ENCODE measurements at regions not wholly inside any gene's neighbourhood (a gene's known extent, or its start where the extent isn't known, plus 50 kb on each side); places are given as distances from the start of the nearest gene placed in this dataset.

DNA sequence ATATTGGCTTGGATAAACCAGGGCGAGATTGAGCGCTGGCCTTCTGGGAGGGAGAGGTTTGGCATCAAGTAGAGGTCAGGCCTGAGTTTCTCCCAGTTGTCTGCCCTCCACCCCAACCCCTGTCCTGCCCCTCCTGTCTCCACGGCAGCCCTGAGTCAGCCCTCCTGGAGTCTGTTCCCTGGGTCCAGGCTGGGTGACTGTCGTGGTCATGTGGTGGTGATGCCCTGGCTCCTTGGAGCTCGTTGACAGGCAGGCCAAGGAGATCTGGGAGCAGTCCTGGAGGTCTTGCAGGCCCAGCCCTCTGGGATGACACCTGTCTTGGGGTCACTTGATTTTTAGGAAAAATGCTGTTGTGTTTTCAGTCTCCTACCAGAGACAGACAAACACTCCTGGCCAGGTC is 53.6 kb upstream of the PODXL start:
- DNase-seq (ENCODE audit: low spot score), result no peak

DNA sequence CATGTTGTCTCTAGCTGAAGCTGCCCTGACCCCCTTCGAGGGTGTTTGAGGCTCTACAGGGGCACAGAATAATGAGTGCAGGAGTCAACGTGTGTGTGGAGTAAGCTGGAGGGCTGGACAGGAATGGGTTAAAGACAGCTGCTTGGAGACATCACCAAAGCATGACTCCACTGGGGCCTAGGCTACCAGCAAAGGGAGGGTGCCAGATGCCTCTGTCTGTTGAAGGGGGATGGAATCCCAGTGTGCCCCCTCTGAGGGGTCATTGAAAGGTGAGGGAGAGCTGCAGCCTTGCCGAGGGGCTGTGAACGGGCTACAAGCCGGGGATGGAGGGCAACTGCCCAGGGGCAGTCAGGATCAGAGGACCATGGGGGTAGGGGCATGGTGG is 51.7 kb upstream of the PODXL start:
- no peak for DNase-seq (ENCODE audit: low spot score)

DNA sequence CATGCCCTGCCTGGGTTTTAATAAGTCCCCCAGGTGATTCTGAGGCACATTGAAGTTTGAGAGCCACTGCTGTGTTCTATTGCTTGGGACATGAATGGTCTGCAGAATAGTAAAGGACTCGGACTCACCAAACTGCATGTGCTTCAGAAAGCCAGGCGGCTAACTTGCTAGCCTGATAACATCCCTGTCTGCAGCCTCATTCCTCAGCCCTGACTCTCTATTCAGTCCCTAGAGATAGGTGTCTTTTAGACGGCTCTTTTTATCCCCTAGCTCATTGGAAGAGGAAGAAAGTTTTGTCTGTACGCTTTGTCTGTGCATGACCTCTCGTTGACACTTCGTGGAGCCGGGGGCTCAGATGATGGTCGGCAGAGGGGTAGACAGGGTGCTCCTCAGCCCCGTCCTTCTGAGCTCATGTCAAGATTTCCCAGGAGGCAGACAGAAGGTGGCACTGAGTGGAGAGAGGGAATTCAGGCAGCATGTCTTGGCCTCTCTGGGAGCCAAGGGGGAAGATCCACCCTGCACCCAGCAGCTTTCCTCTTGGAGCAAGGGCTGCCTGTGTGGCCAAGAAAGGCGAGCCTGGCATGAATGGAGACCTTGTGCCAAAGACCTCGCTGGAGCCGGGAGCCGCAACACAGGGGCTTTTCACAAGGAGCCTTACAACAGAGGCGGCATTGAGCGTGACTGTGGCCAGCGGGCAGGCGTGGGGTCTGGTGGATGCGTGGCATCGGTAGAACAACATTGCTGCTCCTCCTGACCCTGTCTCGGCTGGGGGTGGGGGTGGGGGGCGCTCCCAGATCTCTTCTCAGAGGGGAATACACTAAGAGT is 51.1 kb upstream of the PODXL start:
- DNase-seq (ENCODE audit: low spot score), result no peak

DNA sequence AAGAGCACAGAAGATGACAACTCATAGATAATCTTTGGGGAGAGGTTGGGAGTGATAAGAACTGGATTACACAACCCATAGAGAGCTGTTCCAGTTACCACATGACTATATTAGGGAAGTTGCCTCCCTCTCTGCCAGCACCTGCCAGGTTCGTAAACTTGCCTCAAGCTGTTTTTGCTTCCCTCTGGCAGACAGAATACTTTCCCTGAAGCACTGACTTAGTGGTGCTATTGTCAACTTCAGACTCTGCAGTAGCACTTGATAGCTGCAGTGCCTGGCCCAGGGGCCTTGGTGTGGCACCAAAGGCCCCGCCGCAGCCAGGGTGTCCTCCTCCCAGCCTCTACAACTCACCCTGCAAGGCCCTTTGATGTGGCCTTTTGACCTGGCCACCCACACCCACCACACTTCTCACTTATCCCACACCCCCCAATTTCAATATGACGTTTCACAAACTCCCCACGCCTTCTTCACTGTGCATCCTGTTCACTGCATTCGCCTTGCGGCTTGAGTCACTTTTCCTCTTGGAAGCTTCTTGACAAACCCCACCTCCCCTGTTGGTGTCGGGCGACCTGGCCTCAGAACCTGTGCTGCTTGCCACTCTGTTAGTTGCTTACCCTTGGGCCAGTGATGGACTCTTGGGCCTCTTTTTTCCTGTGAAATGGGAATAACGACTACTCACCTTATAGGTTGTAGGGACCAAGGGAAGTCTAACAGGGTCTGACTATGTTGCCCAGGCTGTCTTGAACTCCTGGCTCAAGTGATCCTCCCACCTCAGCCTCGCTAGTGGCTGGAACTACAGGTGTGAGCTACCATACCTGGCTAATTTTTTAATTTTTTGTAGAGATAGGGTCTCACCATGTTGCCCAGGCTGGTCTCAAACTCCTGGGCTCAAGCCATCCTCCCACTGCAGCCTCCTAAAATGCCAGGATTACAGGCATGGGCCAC is 50.2 kb upstream of the PODXL start:
- peak; percentile 2 for DNase-seq (ENCODE audit: low spot score)
